K562 (cell line): ENCODE measurements at regions not wholly inside any gene's neighbourhood (a gene's known extent, or its start where the extent isn't known, plus 50 kb on each side); places are given as distances from the start of the nearest gene placed in this dataset.

ENCODE experiments used
- ATAC-seq: fragments of 200-7000 bp; cut with Tn5 transposase; 3 replicates; pipeline ENCODE4 v1.9.1; 2020; ENCODE audit warnings: moderate library complexity
- BruUV-seq: library from RNA; stranded (reverse); fragments of 400-500 nt; replicated peaks from 2 replicates; lab custom pipeline; 2021; lab: Mats Ljungman, UMichigan
- CTCF ChIA-PET: fragments of 300-600 bp; formaldehyde crosslinking; extraction: SDS; loops from one replicate; lab custom pipeline; 2021; ENCODE audit warnings: low intra/inter-chr PET ratio; lab: Yijun Ruan, JAX
- POLR2A ChIA-PET: fragments of 300-600, 350-650 bp; sonication (Branson Sonifier 250); formaldehyde crosslinking; extraction: SDS; loops from one replicate; lab custom pipeline; 2021; ENCODE audit warnings: antibody characterized with exemption, inconsistent platforms; lab: Yijun Ruan, JAX
- DNase-seq, 4 experiments: peaks; one replicate each; pipeline versions ENCODE4 v3.0.0 to v3.0.0-alpha.2; 2011 to 2018; ENCODE audit warnings: low spot score in 3 of 4, mixed read lengths in 3 of 4; ENCODE audit errors: extremely low read depth in 1 of 4
- FAIRE-seq: peaks from 2 replicates; lab custom pipeline; 2011; peaks lifted over from hg19 to GRCh38; lab: Jason Lieb, UNC
- H2AFZ ChIP-seq: 2 replicates; pipeline ENCODE4 v1.6.0; 2011; ENCODE audit warnings: low read depth, low read length, control low read depth, inconsistent platforms
- H3K27ac ChIP-seq: fragments of 200-600 bp; 3 replicates; pipeline ENCODE4 v1.8.0; 2011; ENCODE audit warnings: low read depth, mild to moderate bottlenecking, control low read depth, inconsistent platforms, low read length, moderate library complexity, mixed read lengths; ENCODE audit errors: extremely low read depth
- H3K27me3 ChIP-seq, 2 experiments: fragments of 300-600 bp in 1 of 2; 2 replicates in 1 of 2; 3 replicates in 1 of 2; pipeline versions ENCODE4 v1.6.0 to v1.8.0; 2011; ENCODE audit warnings: inconsistent platforms in 2 of 2, low read length in 2 of 2, mild to moderate bottlenecking in 1 of 2, mixed read lengths in 1 of 2, moderate library complexity in 1 of 2; ENCODE audit not compliant: control insufficient read depth in 2 of 2, insufficient read depth in 2 of 2
- H3K36me3 ChIP-seq: fragments of 300-600 bp; 3 replicates; pipeline ENCODE4 v1.8.0; 2011; ENCODE audit warnings: mild to moderate bottlenecking, low read length, inconsistent platforms; ENCODE audit not compliant: control insufficient read depth, insufficient read depth
- H3K4me1 ChIP-seq, 2 experiments: fragments of 200-600 bp in 1 of 2; replicated peaks in 1 of 2; 2 replicates in 1 of 2; 3 replicates in 1 of 2; pipeline versions ENCODE4 v1.5.1 to v1.8.0; 2011; ENCODE audit warnings: inconsistent platforms in 2 of 2, low read length in 2 of 2, mild to moderate bottlenecking in 1 of 2, mixed read lengths in 1 of 2, moderate library complexity in 1 of 2; ENCODE audit not compliant: control insufficient read depth in 2 of 2, insufficient read depth in 2 of 2
- H3K4me2 ChIP-seq: 2 replicates; pipeline ENCODE4 v1.6.1; 2011; ENCODE audit warnings: low read length, control low read depth, inconsistent platforms, mixed read lengths; ENCODE audit not compliant: insufficient read depth
- H3K4me3 ChIP-seq: fragments of 200-600 bp; sonication (generic), shearing (Covaris generic); 2 replicates; pipeline ENCODE4 v1.5.1; 2016; ENCODE audit warnings: control low read depth, inconsistent platforms
- H3K79me2 ChIP-seq: fragments of 200-600 bp; 3 replicates; pipeline ENCODE4 v1.8.0; 2011; ENCODE audit warnings: low read length, inconsistent platforms; ENCODE audit not compliant: control insufficient read depth, insufficient read depth
- H3K9ac ChIP-seq, 2 experiments: 2 replicates each; pipeline versions ENCODE4 v1.6.0 to v1.6.1; 2011; ENCODE audit warnings: low read depth in 2 of 2, low read length in 2 of 2, control low read depth in 1 of 2, inconsistent platforms in 1 of 2, mild to moderate bottlenecking in 1 of 2, mixed read lengths in 1 of 2; ENCODE audit not compliant: insufficient read depth in 1 of 2
- H3K9me1 ChIP-seq: one replicate; pipeline ENCODE4 v1.6.0; 2011; ENCODE audit warnings: inconsistent platforms, mild to moderate bottlenecking, low read length, moderate library complexity; ENCODE audit not compliant: control insufficient read depth, insufficient read depth
- H3K9me3 ChIP-seq: replicated peaks from 2 replicates; pipeline ENCODE4 v1.5.1; 2011; ENCODE audit warnings: low read depth, low read length, inconsistent platforms; ENCODE audit not compliant: control insufficient read depth, insufficient read depth
- H4K20me1 ChIP-seq: replicated peaks from 2 replicates; pipeline ENCODE4 v1.6.1; 2011; ENCODE audit warnings: low read length, inconsistent platforms, mixed read lengths; ENCODE audit not compliant: control insufficient read depth, insufficient read depth
- CTCFL ChIP-seq: IDR thresholded peaks from 2 replicates; pipeline ENCODE4 v1.6.1; 2011; ENCODE audit warnings: borderline replicate concordance, low read depth, mild to moderate bottlenecking, moderate library complexity, low read length; ENCODE audit not compliant: insufficient read depth, poor library complexity, severe bottlenecking
- RBM34 ChIP-seq: fragments of 200-400 bp; formaldehyde crosslinking; IDR thresholded peaks from 2 replicates; pipeline ENCODE4 v1.6.1; 2018; ENCODE audit warnings: low read length, borderline replicate concordance; ENCODE audit not compliant: insufficient read depth
- TCF15 ChIP-seq: fragments of 250-450 bp; sonication (Bioruptor Pico); IDR thresholded peaks from 2 replicates; pipeline ENCODE4 v1.8.0; 2022; ENCODE audit warnings: moderate library complexity, mild to moderate bottlenecking, inconsistent platforms
- ZFP1 ChIP-seq: fragments of 450-650 bp; formaldehyde crosslinking; IDR thresholded peaks from 2 replicates; pipeline ENCODE4 v1.4.0; 2020; ENCODE audit warnings: mild to moderate bottlenecking, mixed read lengths
- ZNF12 ChIP-seq: sonication (generic); formaldehyde crosslinking; IDR thresholded peaks from 2 replicates; pipeline ENCODE4 v1.4.0; 2020; ENCODE audit warnings: mild to moderate bottlenecking, missing genetic modification reagents
- WGBS: fragments of 100-300 bp; shearing (Covaris generic); methylation state at CpG from one replicate; pipeline ENCODE4 v1.1.6; 2016; ENCODE audit warnings: low coverage, mixed read lengths; ENCODE audit not compliant: insufficient coverage; ENCODE audit errors: missing lambda C conversion rate; 5-methylcytosine and 5-hydroxymethylcytosine counted together
- in situ Hi-C: fragments of 300-500 bp; cut with MboI; formaldehyde crosslinking; loops from 4 replicates; pipeline ENCODE4 v1.15.0; 2018; ENCODE audit warnings: inconsistent platforms, mixed read lengths
- intact Hi-C: fragments of 100-400 bp; cut with micrococcal nuclease; formaldehyde crosslinking; loops from 2 replicates; pipeline ENCODE4 v1.14.2; 2022

- no peak for FAIRE-seq
- intact Hi-C loops, result no loop called here
- Histone ChIP-seq H3K36me3 (no peaks in the 10 kb centered on the region), H3K4me2 (no peak overlapping the region), H3K9ac (no peak overlapping the region), H4K20me1 (no peaks in the 10 kb centered on the region), H3K9me3 (no peaks in the 10 kb centered on the region), H3K4me3 (no peak overlapping the region), H3K27me3 (no peaks in the 10 kb centered on the region), H3K79me2 (no peaks in the 10 kb centered on the region), H3K27ac (no peak overlapping the region), H2AFZ (no peak overlapping the region), H3K9me1 (no peaks in the 10 kb centered on the region), H3K4me1 (no peaks in the 10 kb centered on the region)
- TF ChIP-seq CTCFL (no peak), TCF15 (CRISPR knock-in tag) (no peak), RBM34 (no peak), ZFP1 (no peak), ZNF12 (no peak)
- CTCF ChIA-PET, result no interaction called here
- no TSS peak for BruUV-seq
- no peak for DNase-seq
- in situ Hi-C loops, result no loop called here
- ATAC-seq, result no peak
- POLR2A ChIA-PET, result no interaction called here
- no CpG with 5 or more reads among the region's 1 CpG for WGBS
Observed at GRCh38 chrY:12459965-12460364, 241.1 kb upstream of the USP9Y start.
